ENCODE measurements at regions not wholly inside any gene's neighbourhood (a gene's known extent, or its start where the extent isn't known, plus 50 kb on each side); places are given as distances from the start of the nearest gene placed in this dataset.

GRCh38 chr2:223107825-223108224 lies 55.8 kb downstream of the KCNE4 start:
- DNase-seq, result no peak

- DNase-seq, result no peak
Observed at GRCh38 chr2:223108351-223109050, 56.5 kb downstream of the KCNE4 start.

GRCh38 chr2:223109341-223109740 lies 57.4 kb downstream of the KCNE4 start:
- no peak for DNase-seq

GRCh38 chr2:223113161-223113560 lies 61.2 kb downstream of the KCNE4 start:
- peak; percentile 5 for DNase-seq

GRCh38 chr2:223114170-223114569 lies 62.2 kb downstream of the KCNE4 start:
- DNase-seq, result peak; percentile 29

- no peak for DNase-seq
Observed at GRCh38 chr2:223114917-223115316, 62.9 kb downstream of the KCNE4 start.

GRCh38 chr2:223117533-223117932 lies 65.5 kb downstream of the KCNE4 start:
- DNase-seq, result no peak

- DNase-seq, result no peak
Observed at GRCh38 chr2:223121283-223121682, 69.3 kb downstream of the KCNE4 start.

GRCh38 chr2:223122781-223123180 lies 70.8 kb downstream of the KCNE4 start:
- DNase-seq, result peak; percentile 42

GRCh38 chr2:223123855-223124610 lies 72.0 kb downstream of the KCNE4 start:
- DNase-seq, result no peak

GRCh38 chr2:223141606-223142005 lies 89.6 kb downstream of the KCNE4 start:
- DNase-seq, result no peak

- DNase-seq, result no peak
Observed at GRCh38 chr2:223142118-223142517, 90.1 kb downstream of the KCNE4 start.

- DNase-seq, result no peak
Observed at GRCh38 chr2:223147431-223147830, 95.4 kb downstream of the KCNE4 start.

- DNase-seq, result no peak
Observed at GRCh38 chr2:223148516-223148915, 96.5 kb downstream of the KCNE4 start.

GRCh38 chr2:223155956-223156355 lies 104.0 kb downstream of the KCNE4 start:
- no peak for DNase-seq

- DNase-seq, result no peak
Observed at GRCh38 chr2:223161873-223162458, 110.0 kb downstream of the KCNE4 start.

- DNase-seq, result no peak
Observed at GRCh38 chr2:223165423-223166214, 113.6 kb downstream of the KCNE4 start.

GRCh38 chr2:223166215-223166493 lies 114.2 kb downstream of the KCNE4 start:
- DNase-seq, result no peak

- DNase-seq, result no peak
Observed at GRCh38 chr2:223166983-223167650, 115.1 kb downstream of the KCNE4 start.

GRCh38 chr2:223169830-223170605 lies 118.0 kb downstream of the KCNE4 start:
- peak; percentile 52 for DNase-seq

- no peak for DNase-seq
Observed at GRCh38 chr2:223176970-223177369, 125.0 kb downstream of the KCNE4 start.

GRCh38 chr2:223180463-223180862 lies 128.5 kb downstream of the KCNE4 start:
- DNase-seq, result no peak
